Esophagus squamous epithelium (tissue), 5 donors: ENCODE measurements at regions not wholly inside any gene's neighbourhood (a gene's known extent, or its start where the extent isn't known, plus 50 kb on each side); places are given as distances from the start of the nearest gene placed in this dataset.
"Not testable (repeated sequence)": the region's sequence is repeated elsewhere in the genome, so short reads cannot be mapped to it uniquely, and the experiment has no call there.

Experiments
- DNase-seq: peaks from one replicate; lab custom pipeline; 2025; lab: John Stamatoyannopoulos, UW
- H3K27ac ChIP-seq, 4 donors: fragments of 200-600 bp; sonication (generic); one replicate each; pipeline ENCODE4 v1.5.1; 2016 to 2019; ENCODE audit warnings: mild to moderate bottlenecking in 1 of 4
- H3K27me3 ChIP-seq, 4 donors: fragments of 200-600 bp; sonication (generic); 1 replicate in 3 of 4; 2 replicates in 1 of 4; pipeline versions ENCODE4 v1.5.1 to v1.6.0; 2017 to 2021; ENCODE audit warnings: antibody characterized with exemption in 1 of 4
- H3K36me3 ChIP-seq, 3 donors: fragments of 200-600 bp; sonication (generic); one replicate each; pipeline ENCODE4 v1.5.1; 2016 to 2019
- H3K4me1 ChIP-seq, 3 donors: fragments of 200-600 bp; sonication (generic); one replicate each; pipeline ENCODE4 v1.5.1; 2017 to 2019
- H3K4me3 ChIP-seq, 4 donors: fragments of 200-600 bp; sonication (generic); 1 replicate in 3 of 4; 2 replicates in 1 of 4; pipeline ENCODE4 v1.5.1; 2016 to 2019; ENCODE audit warnings: mild to moderate bottlenecking in 2 of 4, moderate library complexity in 1 of 4
- H3K9me3 ChIP-seq, 3 donors: fragments of 200-600 bp; sonication (generic); one replicate each; pipeline ENCODE4 v1.5.1; 2016 to 2019
- POLR2A ChIP-seq, 4 donors: fragments of 450-650 bp; IDR thresholded peaks; one replicate each; pipeline ENCODE4 v1.6.1; 2017; ENCODE audit warnings: antibody characterized with exemption in 4 of 4, mild to moderate bottlenecking in 4 of 4, moderate library complexity in 3 of 4
- WGBS, 2 donors: methylation state at CpG; one replicate each; pipeline ENCODE4 v1.1.5; 2018; 5-methylcytosine and 5-hydroxymethylcytosine counted together
- intact Hi-C: fragments of 100-400 bp; cut with DNase I; formaldehyde crosslinking; loops from one replicate; pipeline ENCODE4 v1.15.0; 2022
- TF ChIP-seq, protein P1 (sequence below), 6 experiments: fragments of 450-650 bp in 4 of 6; fragments of 200-600 bp in 2 of 6; sonication (generic) in 2 of 6; IDR thresholded peaks; one replicate each; pipeline ENCODE4 v1.5.1; 2016 to 2019; ENCODE audit warnings: antibody characterized with exemption in 6 of 6, mild to moderate bottlenecking in 4 of 6, moderate library complexity in 4 of 6
- donor health status: DM: yes; HTN: yes; CAD: no.

DNA sequence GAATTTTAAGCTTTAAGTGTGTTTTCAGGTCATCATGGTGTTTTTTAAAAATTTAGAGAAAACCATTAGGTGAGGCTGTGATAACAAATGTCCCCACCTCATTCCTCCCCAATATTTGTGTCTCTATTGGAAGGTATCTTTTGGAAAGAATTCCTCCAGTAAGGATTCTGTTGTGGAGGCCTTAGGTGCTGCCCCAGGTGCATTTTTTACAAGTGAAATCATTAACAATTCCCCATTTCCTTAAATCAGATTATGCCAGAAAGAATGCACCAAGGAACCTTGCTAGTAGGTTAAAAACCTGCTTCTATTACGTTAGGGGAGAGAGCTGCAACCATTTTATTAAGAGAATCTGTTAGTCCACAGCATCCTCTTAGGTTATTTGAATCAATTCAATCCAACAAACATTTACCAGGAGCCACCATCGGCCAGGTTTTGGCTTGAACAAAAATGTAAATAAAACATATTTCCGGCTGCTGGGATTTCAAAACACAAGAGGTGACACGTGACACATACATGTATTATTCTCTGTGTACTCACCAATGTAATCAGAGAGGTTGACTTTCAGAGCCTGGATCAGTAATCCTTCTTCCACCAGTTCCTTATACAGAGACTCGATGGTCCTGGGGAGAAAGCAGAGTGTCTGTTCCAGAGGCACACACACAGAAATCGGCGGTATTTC lies 112.5 kb upstream of the ASB18 start:
- WGBS, 2 donors, result 61 to 75% methylated on average over 7 of the region's 7 CpGs

DNA sequence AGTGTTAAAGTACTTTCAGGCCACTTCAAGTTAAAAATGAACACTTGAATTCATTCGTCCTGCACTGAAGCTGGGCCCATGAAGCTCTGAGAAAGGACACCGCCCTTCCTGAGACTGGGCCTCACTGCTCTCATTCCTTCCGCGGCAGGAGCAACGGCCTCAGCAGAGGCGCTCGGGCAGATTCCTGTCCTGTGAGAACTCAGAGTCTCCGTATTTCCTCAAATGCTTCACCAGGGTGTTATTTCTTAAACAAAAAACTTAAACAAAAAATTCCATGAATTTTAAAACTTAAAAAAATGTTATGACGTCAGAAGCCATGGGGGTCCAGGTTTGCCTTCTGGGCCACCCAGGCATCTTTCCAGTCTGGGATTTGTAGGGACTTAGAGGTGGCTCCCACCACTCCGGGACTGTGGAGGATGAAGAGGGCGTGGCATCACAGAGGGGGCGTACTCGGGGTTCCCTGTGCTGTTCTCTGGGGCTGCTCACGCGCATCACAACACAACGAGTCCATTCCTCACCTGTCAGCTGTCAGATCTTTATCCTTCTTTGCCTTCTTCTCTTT lies 115.9 kb upstream of the ASB18 start:
- TF ChIP-seq, protein P1, sequence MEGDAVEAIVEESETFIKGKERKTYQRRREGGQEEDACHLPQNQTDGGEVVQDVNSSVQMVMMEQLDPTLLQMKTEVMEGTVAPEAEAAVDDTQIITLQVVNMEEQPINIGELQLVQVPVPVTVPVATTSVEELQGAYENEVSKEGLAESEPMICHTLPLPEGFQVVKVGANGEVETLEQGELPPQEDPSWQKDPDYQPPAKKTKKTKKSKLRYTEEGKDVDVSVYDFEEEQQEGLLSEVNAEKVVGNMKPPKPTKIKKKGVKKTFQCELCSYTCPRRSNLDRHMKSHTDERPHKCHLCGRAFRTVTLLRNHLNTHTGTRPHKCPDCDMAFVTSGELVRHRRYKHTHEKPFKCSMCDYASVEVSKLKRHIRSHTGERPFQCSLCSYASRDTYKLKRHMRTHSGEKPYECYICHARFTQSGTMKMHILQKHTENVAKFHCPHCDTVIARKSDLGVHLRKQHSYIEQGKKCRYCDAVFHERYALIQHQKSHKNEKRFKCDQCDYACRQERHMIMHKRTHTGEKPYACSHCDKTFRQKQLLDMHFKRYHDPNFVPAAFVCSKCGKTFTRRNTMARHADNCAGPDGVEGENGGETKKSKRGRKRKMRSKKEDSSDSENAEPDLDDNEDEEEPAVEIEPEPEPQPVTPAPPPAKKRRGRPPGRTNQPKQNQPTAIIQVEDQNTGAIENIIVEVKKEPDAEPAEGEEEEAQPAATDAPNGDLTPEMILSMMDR (IDR thresholded peaks at IDR 0.05), result no peak
- no peak for TF ChIP-seq POLR2A (IDR thresholded peaks at IDR 0.05)
- DNase-seq, result no peak
- 79 to 92% methylated on average over 16 of the region's 16 CpGs for WGBS, 2 donors
- Histone ChIP-seq H3K27me3 (peaks cover 0 to 16% (median 0%) of the 10 kb centered on the region in 4 donors), H3K4me1 (no peaks in the 10 kb centered on the region), H3K4me3 (no peak overlapping the region), H3K9me3 (no peaks in the 10 kb centered on the region), H3K36me3 (no peaks in the 10 kb centered on the region), H3K27ac (no peak overlapping the region)
- intact Hi-C loops, result no loop called here

More for the DNA sequence above, 112.5 kb upstream of the ASB18 start:
- no peak for DNase-seq
- H3K27ac ChIP-seq, result no peak overlapping the region
- H3K27me3 ChIP-seq, result peaks cover 0 to 29% (median 0%) of the 10 kb centered on the region in 4 donors
- TF ChIP-seq, protein P1 (IDR thresholded peaks at IDR 0.05), result no peak
- TF ChIP-seq POLR2A (IDR thresholded peaks at IDR 0.05), result no peak
- no peaks in the 10 kb centered on the region for H3K9me3 ChIP-seq
- H3K4me1 ChIP-seq, result no peaks in the 10 kb centered on the region
- H3K4me3 ChIP-seq, result no peak overlapping the region
- no peaks in the 10 kb centered on the region for H3K36me3 ChIP-seq
- intact Hi-C loops, result no loop called here

DNA sequence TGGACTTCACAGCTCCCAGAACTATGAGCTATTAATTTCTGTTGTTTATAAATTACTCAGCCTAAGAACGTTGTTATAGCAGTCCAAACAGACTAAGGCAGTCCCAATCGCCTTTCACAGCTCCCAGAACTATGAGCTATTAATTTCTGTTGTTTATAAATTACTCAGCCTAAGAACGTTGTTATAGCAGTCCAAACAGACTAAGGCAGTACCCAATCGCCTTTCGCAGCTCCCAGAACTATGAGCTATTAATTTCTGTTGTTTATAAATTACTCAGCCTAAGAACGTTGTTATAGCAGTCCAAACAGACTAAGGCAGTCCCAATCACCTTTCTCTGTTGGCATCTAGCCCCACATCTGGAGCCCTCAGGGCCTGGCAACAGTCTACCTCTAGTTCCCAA lies 117.0 kb upstream of the ASB18 start:
- WGBS, 2 donors, result 37 to 55% methylated on average over 6 of the region's 6 CpGs

DNA sequence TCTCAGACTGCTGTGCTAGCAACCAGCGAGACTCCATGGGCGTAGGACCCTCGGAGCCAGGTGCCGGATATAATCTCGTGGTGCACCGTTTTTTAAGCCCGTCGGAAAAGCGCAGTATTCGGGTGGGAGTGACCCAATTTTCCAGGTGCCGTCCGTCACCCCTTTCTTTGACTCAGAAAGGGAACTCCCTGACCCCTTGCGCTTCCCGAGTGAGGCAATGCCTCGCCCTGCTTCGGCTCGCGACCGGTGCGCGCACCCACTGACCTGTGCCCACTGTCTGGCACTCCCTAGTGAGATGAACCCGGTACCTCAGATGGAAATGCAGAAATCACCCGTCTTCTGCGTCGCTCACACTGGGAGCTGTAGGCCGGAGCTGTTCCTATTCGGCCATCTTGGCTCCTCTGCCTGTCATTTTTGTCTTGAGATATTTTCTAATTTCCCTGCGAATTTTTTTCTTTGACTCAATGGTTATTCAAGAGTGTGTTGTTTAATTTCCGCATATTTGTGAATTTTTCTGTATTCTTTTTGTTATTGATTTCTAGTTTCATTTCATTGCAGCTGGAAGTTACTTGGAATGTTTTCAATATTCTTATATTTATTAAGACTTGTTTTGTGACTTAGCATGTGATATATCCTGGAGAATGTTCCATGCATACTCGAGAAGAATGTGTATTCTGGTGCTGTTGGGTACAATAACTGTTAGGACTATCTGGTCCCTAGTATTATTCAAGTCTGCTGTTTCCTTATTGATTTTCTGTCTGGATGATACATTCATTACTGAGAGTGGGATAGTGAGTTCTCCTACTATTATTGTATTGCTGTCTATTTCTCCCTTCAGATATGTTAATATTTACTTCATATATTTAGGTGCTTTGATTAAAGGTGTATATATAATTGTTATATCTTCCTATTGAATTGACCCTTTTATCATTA lies 125.3 kb upstream of the ASB18 start:
- H3K27me3 ChIP-seq, H3K27ac ChIP-seq, H3K9me3 ChIP-seq, H3K4me3 ChIP-seq, intact Hi-C loops, H3K4me1 ChIP-seq, DNase-seq, H3K36me3 ChIP-seq: not testable (repeated sequence)
- 91 to 95% methylated on average over 13 to 29 of the region's 30 CpGs for WGBS, 2 donors

More for the DNA sequence above, 117.0 kb upstream of the ASB18 start:
- H3K4me3 ChIP-seq, H3K36me3 ChIP-seq, H3K9me3 ChIP-seq, intact Hi-C loops, H3K4me1 ChIP-seq, H3K27ac ChIP-seq, DNase-seq: not testable (repeated sequence)
- H3K27me3 ChIP-seq, result peaks cover 0 to 14% (median 0%) of the 10 kb centered on the region in 4 donors

DNA sequence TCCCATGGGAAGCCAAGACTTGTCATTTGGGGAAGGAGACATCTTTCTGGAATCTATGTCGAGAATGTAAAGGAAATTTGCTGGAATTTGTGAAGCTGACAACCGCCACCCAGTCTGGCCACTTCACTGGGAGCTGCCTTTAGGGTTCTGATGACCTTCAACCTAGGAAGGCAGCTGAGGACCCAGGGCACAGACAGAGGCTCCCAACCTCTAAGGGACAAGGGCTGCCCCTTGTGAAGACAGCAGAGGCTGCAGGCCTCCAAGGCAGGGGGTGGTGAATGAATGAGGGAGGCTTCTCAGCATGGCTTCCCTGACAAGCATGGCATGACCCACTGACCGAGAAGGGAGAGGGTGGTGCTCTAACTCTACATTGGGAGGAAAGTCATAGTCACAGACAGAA lies 128.9 kb upstream of the ASB18 start:
- no peak for DNase-seq
- WGBS, 2 donors, result 76 to 83% methylated on average over 1 to 3 of the region's 3 CpGs
- Histone ChIP-seq H3K9me3 (no peaks in the 10 kb centered on the region), H3K27ac (no peak overlapping the region), H3K4me3 (no peak overlapping the region), H3K4me1 (no peaks in the 10 kb centered on the region), H3K27me3 (no peaks in the 10 kb centered on the region), H3K36me3 (no peaks in the 10 kb centered on the region)
- TF ChIP-seq POLR2A (IDR thresholded peaks at IDR 0.05), result no peak
- TF ChIP-seq, protein P1 (IDR thresholded peaks at IDR 0.05), result no peak
- intact Hi-C loops, result no loop called here

DNA sequence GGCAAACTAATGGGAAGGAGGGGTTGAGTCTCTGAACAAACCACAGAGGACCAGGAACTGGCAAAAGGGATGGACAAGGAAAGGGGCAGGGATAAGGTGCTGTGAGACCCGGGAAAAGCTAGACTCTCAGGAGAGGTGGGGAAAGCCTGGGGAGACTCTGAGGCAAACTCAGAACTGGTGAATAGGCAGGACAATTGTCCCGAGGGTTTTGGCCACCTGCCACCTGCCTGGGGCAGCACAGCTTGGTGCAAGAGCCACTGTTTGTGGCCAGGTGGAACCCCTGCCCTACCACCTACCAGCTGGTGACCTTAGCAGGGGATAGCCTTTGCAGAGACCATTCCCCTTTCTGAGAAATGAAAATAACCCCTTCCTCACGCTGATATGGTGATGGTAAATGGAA lies 129.4 kb upstream of the ASB18 start:
- TF ChIP-seq, protein P1 (IDR thresholded peaks at IDR 0.05), result no peak
- Histone ChIP-seq H3K36me3 (no peaks in the 10 kb centered on the region), H3K4me3 (no peak overlapping the region), H3K27ac (no peak overlapping the region), H3K9me3 (no peaks in the 10 kb centered on the region), H3K4me1 (no peaks in the 10 kb centered on the region), H3K27me3 (no peaks in the 10 kb centered on the region)
- intact Hi-C loops, result no loop called here
- WGBS, 2 donors, result 67 to 73% methylated on average over 2 to 3 of the region's 3 CpGs
- DNase-seq, result no peak
